ENCODE measurements at regions not wholly inside any gene's neighbourhood (a gene's known extent, or its start where the extent isn't known, plus 50 kb on each side); places are given as distances from the start of the nearest gene placed in this dataset.

DNA sequence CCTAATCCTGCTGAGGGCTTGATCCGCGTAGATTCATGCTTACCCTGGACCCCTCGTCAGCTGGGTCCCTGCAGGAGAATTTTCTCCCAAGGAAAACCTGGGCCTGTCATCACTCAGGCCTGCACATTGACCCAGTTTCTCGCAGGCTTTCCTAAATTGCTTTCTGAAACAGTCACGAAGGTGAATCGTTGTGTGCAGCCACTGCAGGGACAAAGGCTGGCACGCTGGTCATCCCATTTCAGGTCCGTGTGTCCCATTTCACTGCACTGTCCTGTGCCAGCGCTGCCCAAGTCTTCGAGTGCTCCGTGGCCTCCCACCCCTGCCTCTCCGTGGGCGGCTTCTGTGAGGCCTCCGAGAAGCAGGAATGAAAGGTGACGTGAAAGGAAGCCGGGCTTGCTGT is 62.8 kb upstream of the YWHAQ start:
- no peak for TF ChIP-seq ZNF274 (IDR thresholded peaks at IDR 0.05; ENCODE audit: low read depth, low read length)
- TF ChIP-seq SUZ12 (IDR thresholded peaks at IDR 0.05; ENCODE audit: extremely low read depth, insufficient read depth, insufficient read length), result no peak
- TF ChIP-seq YY1 (IDR thresholded peaks at IDR 0.05; ENCODE audit: insufficient read depth, insufficient read length), result no peak

Measured in NT2/D1 (cell line).